ENCODE measurements at regions not wholly inside any gene's neighbourhood (a gene's known extent, or its start where the extent isn't known, plus 50 kb on each side); places are given as distances from the start of the nearest gene placed in this dataset.

- no peaks in the 10 kb centered on the region for H3K36me3 ChIP-seq (replicated peaks; ENCODE audit: low read depth, low read length)
- no peak overlapping the region for H2AFZ ChIP-seq (ENCODE audit: low read depth, low read length)
- H3K27ac ChIP-seq (ENCODE audit: low read length), result no peak overlapping the region
- H3K4me2 ChIP-seq (ENCODE audit: low read length), result no peak overlapping the region
- H3K9ac ChIP-seq (ENCODE audit: low read length), result no peak overlapping the region
- no peak overlapping the region for H3K4me3 ChIP-seq (ENCODE audit: low read length)
- H3K27me3 ChIP-seq (ENCODE audit: low read depth, low read length), result no peaks in the 10 kb centered on the region
- H3K4me1 ChIP-seq (ENCODE audit: low read length), result no peaks in the 10 kb centered on the region
- no peaks in the 10 kb centered on the region for H3K79me2 ChIP-seq (ENCODE audit: low read length)
- no peaks in the 10 kb centered on the region for H3K9me3 ChIP-seq (ENCODE audit: insufficient read depth, low read length)
- H4K20me1 ChIP-seq (ENCODE audit: insufficient read depth, low read length), result no peaks in the 10 kb centered on the region
- TF ChIP-seq EZH2phosphoT487 (IDR thresholded peaks at IDR 0.05; ENCODE audit: low read depth) (no peak), CTCF (IDR thresholded peaks at IDR 0.05; ENCODE audit: low read depth, low read length) (no peak)
These were observed 127.5 kb downstream of the DCK start for GRCh38 chr4:71120831-71121524.

- Histone ChIP-seq H3K4me2 (ENCODE audit: low read length) (no peak overlapping the region), H3K27ac (ENCODE audit: low read length) (no peak overlapping the region), H4K20me1 (ENCODE audit: insufficient read depth, low read length) (no peaks in the 10 kb centered on the region), H3K4me1 (ENCODE audit: low read length) (no peaks in the 10 kb centered on the region), H3K4me3 (ENCODE audit: low read length) (no peak overlapping the region), H3K27me3 (ENCODE audit: low read depth, low read length) (no peaks in the 10 kb centered on the region), H3K79me2 (ENCODE audit: low read length) (no peaks in the 10 kb centered on the region), H3K36me3 (replicated peaks; ENCODE audit: low read depth, low read length) (no peaks in the 10 kb centered on the region), H3K9me3 (ENCODE audit: insufficient read depth, low read length) (no peaks in the 10 kb centered on the region), H3K9ac (ENCODE audit: low read length) (no peak overlapping the region), H2AFZ (ENCODE audit: low read depth, low read length) (no peak overlapping the region)
- TF ChIP-seq EZH2phosphoT487 (IDR thresholded peaks at IDR 0.05; ENCODE audit: low read depth) (no peak), CTCF (IDR thresholded peaks at IDR 0.05; ENCODE audit: low read depth, low read length) (no peak)
These were observed 130.5 kb downstream of the DCK start for GRCh38 chr4:71123951-71124350.

GRCh38 chr4:71125137-71125536, 131.7 kb downstream of the DCK start:
- Histone ChIP-seq H3K36me3 (replicated peaks; ENCODE audit: low read depth, low read length) (no peaks in the 10 kb centered on the region), H2AFZ (ENCODE audit: low read depth, low read length) (no peak overlapping the region), H3K4me1 (ENCODE audit: low read length) (no peaks in the 10 kb centered on the region), H4K20me1 (ENCODE audit: insufficient read depth, low read length) (no peaks in the 10 kb centered on the region), H3K4me2 (ENCODE audit: low read length) (no peak overlapping the region), H3K27me3 (ENCODE audit: low read depth, low read length) (no peaks in the 10 kb centered on the region), H3K27ac (ENCODE audit: low read length) (no peak overlapping the region), H3K4me3 (ENCODE audit: low read length) (no peak overlapping the region), H3K9ac (ENCODE audit: low read length) (no peak overlapping the region), H3K9me3 (ENCODE audit: insufficient read depth, low read length) (no peaks in the 10 kb centered on the region), H3K79me2 (ENCODE audit: low read length) (no peaks in the 10 kb centered on the region)
- no peak for TF ChIP-seq CTCF (IDR thresholded peaks at IDR 0.05; ENCODE audit: low read depth, low read length)
- TF ChIP-seq EZH2phosphoT487 (IDR thresholded peaks at IDR 0.05; ENCODE audit: low read depth), result no peak

GRCh38 chr4:71126719-71127118, 133.3 kb downstream of the DCK start:
- no peaks in the 10 kb centered on the region for H3K9me3 ChIP-seq (ENCODE audit: insufficient read depth, low read length)
- no peaks in the 10 kb centered on the region for H3K79me2 ChIP-seq (ENCODE audit: low read length)
- H3K36me3 ChIP-seq (replicated peaks; ENCODE audit: low read depth, low read length), result no peaks in the 10 kb centered on the region
- TF ChIP-seq CTCF (IDR thresholded peaks at IDR 0.05; ENCODE audit: low read depth, low read length), result no peak
- TF ChIP-seq EZH2phosphoT487 (IDR thresholded peaks at IDR 0.05; ENCODE audit: low read depth), result no peak
- H3K4me1 ChIP-seq (ENCODE audit: low read length), result no peaks in the 10 kb centered on the region
- no peak overlapping the region for H3K4me3 ChIP-seq (ENCODE audit: low read length)
- no peak overlapping the region for H3K4me2 ChIP-seq (ENCODE audit: low read length)
- no peak overlapping the region for H2AFZ ChIP-seq (ENCODE audit: low read depth, low read length)
- no peaks in the 10 kb centered on the region for H3K27me3 ChIP-seq (ENCODE audit: low read depth, low read length)
- no peaks in the 10 kb centered on the region for H4K20me1 ChIP-seq (ENCODE audit: insufficient read depth, low read length)
- H3K27ac ChIP-seq (ENCODE audit: low read length), result no peak overlapping the region
- no peak overlapping the region for H3K9ac ChIP-seq (ENCODE audit: low read length)

Data from OCI-LY3 (cell line).